DMS53 (cell line): ENCODE measurements at regions not wholly inside any gene's neighbourhood (a gene's known extent, or its start where the extent isn't known, plus 50 kb on each side); places are given as distances from the start of the nearest gene placed in this dataset.

Experiments
- DNase-seq: peaks from one replicate; lab custom pipeline; 2025; lab: John Stamatoyannopoulos, UW

DNA sequence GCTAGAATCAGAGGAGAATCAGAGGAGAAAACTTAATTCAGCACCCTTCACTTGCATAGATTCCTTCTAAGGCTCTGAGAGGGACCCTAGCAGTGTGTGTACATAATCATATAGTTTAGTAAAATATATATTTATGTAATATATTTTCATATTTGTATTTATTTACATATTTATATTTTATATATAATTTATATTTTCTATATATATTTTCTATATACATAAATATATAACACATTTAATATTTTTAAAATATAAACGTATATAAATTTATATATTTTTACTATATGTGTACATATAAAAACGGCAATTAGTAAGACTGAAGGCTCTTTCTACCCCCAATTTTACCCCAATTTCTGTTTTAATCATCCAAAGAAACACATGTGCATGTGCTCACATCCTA is 80.3 kb downstream of the NXPE2 start:
- DNase-seq: no peak

DNA sequence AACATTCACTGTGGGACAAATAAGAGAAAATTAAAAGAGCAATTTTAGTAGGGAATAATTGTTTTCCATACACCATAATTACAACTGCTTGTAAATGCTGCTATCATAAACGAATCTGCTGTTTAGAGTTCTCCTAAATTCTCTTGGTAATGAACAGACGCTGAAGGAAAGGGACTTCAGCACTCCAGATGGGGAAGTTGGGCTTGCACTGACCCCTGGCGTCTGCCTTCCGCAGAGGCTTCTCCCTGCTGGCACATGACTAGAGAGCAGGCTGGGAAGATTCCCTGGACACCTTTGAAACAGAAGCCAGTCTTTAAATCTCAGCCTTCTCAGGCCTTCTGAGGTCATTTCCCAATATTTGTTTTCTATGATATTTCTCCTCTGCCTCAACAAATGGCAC is 84.1 kb downstream of the NXPE2 start:
- peak; percentile 76 for DNase-seq

DNA sequence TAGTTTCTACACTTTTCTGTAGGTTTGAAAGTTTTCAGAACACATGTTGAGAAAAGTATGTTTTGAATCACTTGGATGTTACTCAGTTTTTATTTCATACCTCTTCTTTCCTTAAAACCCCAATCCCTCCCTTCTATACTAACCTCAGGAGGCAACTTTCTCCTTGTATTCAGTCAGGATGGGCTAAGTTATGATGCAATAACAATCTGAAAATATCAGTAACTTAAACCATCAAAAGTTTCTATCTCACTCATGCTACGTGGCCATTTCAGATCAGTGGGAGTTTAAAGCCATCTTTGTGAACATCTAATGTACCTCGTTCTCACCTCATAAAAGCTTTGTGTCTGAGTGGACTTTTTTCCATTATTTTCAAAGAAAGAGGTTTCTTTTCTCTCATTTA is 86.2 kb downstream of the NXPE2 start:
- DNase-seq: no peak

DNA sequence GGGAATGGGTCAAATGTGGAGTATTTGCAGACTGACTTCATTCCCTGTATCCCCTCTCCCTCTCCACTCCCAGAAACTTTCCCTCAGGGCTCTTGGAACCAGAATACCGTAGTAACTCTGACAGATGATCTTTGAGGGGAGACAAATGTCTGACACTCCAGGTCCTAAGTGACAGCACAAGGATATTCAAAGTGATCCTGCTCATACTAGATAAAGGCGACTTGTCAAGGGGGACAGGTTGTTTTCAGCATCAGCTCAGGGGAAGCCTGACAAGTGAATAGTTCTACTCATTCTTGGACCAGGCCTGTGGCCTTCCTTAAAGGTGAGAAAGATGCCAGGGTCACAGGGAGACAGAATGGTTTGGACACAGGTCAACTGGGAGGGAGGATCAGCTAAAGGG is 92.8 kb downstream of the NXPE2 start:
- DNase-seq: no peak

DNA sequence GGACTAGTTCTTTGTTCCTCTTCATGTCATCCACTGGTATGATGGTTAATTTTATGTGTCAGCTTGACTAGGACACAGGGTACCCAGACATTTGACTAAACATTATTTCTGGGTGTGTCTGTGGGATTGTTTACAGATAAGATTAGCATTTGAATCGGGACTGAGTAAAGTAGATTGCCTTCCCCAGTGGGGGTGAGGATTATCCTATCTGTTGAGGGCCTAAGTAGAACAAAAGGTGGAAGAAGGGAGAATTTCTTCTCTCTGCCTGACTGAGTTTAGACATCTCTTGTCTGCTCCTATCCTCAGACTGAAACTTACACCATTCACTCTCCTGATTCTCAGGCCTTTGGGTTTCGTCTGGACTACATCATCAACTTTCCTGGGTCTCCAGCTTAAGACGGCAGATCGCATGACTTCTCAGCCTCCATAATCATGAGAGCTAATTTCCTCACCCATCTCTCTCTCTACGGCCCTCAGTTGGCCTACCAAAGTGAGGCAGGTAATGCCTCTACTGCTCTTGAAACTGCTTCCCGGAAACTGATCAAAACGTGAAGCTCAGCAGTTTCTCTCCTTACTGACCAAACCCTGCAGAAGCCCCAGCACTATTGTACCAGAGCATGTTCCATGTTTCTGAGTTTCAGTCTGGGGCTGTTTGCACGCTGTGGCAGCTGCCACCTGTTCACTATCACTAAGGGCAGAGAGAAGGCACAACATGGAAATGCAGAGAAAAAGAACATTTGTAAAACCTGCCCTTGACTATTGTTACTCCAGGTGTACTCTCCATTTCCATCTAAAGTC is 95.4 kb downstream of the NXPE2 start:
- DNase-seq: no peak

DNA sequence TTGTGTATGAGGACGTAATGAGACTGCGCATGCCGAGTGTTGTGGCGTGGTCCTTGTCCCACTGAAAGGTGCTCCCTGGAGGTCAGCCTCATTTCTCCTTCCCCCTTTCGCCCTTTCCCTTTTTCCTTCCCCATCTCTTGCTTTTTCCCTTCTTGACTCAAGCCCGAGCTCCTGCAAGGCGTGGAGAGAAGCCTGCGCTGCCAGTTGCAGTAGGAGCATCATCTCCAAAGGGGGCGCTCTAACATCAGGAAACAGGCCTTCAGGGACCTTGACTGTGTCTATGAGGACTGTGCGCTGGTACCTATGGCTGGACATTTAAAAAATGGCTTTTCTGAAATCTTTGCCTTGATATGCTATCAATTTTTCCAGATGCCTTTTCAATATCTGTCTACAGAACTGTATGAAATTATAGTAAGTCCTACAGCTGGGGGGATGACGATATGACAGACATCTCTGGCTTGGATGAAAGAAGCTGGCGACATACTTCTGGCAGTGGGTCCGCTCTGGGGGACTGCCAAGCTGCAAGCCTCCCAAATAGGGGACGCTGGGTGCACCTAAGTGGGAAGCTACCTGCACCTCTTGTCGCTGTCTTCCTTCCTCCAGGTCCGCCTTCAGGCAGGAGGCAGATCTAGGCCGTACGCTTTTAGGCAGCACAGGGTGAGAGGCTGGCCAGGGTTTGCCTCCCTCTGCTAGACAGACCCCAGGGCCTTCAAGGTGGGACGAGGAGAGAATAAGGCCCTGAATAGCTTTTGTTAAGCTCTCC is 96.5 kb downstream of the NXPE2 start:
- peak; percentile 86 for DNase-seq

DNA sequence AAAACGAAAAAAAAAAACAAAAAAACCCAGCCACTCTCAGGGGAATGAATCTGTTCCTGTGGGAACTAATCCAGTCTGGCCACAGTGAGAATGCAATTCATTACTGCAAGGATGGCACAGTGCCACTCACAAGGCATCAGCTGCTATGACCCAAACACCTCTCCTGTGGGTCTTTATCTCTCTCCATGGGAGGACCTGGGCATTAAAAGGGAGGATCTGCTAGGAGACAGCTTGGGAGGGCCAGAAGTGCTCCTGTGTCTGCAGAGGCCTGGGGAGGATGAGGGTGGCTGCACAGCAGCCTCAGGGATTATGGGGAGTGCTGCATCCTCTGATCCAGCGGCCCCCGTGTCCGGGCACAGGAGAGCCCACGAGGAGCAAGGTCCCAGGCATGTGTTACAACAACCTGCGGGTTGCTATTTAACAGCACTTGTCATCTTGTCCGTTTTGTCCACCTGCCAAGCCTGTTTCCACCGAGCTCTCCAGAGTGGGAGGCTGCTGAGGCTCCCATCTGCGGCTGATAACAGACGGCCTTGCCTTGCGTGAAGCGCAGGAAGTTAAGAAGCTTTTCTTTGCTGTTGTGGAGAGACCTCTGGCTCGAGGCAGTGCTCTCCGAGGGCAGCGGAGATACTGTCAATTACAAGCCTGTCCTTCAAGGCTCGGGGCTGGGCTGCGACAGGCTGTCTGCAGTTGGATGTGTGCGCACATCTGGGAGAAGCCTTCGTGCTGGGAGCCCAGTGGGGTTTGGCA is 97.7 kb downstream of the NXPE2 start:
- DNase-seq: no peak

DNA sequence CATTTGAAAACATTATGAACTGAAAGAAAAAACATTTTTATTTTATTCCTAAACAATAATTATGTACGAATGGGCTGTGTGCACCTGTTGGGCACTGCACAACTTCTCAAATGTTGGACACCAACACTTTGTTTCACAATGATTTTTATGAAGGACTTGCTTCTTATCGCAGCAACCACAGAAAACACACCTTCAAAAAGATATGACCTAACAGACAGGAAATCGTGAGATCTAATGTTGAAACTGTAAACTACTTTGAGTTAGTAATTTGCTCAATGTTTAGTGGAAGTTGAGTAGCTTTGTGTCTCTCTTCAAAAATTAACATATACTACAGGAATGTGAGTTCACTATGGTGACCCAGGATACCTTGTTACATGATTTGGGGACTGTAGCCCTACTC is 98.6 kb downstream of the NXPE2 start:
- no peak for DNase-seq

DNA sequence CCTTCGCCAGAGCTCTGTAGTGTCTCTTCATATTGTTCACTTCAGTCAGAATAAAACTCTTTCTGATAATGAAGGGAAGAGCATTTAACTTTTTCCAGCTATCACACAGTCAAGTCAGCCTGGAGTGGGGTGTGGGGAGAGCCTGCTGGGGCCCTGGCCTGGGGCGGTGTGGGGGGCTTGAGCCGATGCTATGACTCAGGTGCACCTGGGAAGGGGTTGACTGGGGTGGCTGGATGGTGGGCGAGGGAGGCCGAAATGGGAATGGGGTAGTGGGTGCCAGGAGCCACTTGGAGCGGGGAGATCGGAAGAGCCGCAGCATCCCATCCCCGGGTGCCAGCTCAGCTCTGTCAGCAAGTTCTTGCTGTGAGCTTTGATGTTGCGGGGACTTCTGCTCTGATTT is 100.9 kb downstream of the NXPE2 start:
- DNase-seq: no peak

DNA sequence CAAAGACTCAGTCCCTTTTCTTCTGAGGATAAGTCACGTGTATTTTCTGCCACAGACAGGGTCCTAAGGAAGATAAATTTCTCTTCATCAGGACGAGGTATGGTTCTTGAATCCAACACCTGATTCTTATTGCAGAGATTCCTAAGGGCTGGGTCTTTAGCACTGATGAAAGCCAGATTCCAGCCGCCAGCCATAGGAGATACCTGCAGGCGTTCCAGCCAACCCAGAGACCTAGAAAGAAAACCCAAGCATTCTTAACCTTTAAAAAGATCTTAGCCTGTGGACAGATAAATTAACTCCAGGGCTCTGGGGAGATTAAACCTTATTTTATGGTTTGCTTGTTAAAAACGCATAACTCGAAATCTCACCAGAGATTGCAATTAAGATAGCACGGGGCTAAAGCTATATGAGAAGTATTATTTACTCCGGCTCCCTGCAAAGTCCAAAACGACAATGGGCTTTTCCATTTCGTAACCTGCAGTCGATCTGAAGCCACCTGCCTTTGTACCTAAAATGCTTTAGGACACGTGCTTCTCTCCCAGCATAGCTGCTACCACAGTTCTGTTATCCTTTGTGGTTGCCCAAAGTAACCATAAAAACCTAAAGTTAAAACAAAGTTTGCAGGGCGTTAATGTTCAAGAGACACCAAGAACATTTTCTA is 104.5 kb downstream of the NXPE2 start:
- no peak for DNase-seq

DNA sequence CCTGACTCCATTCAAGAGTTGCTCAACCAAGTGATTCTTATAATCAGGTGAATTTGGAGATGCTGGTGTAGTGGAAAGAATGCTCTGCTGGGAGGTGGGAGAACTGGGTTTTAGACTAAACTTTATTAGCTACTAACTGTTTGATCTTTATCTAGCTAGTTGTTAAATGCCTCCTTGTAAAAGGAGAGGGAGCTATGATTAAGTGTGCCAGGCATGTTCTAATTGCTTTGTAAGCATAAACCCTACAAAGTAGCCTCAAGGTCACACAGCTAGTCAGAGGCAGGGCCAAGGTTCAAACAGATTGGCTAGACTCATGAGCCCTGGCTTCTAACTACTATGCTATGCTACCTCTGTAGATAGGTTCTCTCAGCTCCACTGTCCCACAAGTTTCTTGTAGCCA is 105.5 kb downstream of the NXPE2 start:
- DNase-seq: no peak

DNA sequence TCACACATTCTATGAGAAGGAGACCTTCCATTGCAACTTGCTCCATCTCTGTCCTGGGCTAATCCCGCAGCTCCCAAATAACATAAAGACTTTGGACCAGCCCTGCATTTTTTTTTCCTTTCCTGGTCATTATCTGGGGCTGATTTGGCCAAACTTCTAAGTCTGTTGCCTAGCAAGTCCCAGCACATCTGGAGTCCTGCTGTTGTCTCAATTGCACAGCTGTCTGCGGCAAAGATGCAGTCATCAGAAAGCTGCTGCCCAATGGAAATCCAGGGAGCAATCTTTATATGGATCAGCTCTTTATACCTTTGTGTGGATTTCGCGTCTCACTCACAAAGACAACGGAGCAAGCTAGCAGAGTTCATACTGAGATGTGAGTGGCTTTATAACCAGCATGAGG is 105.9 kb downstream of the NXPE2 start:
- DNase-seq: no peak

DNA sequence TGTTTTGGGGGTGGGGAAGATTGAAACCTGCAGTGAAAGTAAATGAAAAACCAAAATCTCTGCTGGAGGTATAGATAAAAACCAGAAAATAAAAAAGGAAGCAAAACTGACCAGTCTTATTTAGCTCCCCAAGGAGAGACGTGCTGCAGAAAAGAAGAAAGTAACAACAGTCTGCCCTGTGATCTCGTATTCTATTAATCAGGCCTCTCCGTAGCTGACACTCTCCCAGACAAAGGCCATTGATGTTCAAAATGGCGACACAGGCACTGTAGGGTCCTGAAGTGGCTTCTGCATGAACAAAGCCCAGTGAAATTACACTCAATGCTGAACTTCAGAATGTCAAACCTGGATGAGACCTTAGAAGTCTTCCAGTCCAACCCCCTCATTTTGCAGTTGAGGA is 106.6 kb downstream of the NXPE2 start:
- no peak for DNase-seq

DNA sequence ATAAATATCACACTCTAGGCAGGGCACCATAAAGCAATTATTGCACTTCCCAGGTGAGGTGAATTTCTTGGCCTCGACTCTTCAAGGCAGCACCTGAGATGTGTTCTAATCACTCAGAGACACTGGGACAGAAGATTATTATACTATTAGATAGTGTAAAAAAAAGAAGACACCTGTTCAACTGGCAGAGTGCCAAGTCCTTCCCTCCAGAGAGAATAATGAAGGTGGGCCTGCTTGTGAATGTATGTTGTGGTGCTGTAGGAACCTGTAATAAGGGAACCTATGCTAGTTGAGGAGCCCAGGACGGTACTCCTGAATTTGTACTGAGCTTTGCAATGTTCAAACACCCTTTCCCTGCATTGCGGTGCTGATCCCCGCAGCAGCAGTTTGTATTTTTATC is 107.5 kb downstream of the NXPE2 start:
- DNase-seq: peak; percentile 36

DNA sequence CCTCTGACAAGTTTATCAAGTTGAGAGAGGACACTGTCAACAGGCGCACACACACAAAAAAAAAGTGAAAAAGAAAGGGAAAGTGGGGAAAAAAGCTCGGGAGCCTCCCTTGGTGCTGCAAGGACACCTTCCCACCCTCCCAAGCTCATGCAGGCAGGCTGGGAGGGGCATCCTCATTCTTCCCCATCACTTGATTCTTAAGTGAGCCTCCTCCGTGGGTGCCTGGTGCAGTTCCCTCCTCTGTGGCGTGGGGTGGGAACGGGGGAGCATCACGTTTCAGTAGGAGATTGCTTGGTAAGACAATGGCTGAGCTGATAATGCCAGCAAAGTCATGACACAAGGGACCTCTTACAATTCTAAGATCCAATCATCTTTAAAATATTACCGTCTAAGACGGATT is 108.8 kb downstream of the NXPE2 start:
- no peak for DNase-seq

DNA sequence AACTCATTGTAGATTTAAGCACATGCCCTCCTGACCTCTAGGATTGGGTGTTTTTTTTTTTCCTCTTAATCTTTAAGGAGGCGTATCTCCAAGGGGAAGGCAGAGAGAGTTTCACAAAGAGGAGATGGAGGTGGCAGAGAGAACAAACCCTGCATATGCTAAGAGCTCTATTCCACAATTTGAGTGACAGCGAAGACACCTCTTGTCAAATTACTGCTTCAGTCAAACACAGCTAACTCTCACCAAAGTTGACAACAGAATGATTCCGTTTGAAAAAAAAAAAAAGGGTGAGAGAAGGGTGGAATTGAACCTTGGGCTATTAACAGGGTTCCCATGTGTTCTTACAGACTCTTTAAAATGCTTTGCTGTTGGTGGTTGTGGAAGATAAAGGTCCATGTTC is 112.6 kb downstream of the NXPE2 start:
- DNase-seq: no peak

DNA sequence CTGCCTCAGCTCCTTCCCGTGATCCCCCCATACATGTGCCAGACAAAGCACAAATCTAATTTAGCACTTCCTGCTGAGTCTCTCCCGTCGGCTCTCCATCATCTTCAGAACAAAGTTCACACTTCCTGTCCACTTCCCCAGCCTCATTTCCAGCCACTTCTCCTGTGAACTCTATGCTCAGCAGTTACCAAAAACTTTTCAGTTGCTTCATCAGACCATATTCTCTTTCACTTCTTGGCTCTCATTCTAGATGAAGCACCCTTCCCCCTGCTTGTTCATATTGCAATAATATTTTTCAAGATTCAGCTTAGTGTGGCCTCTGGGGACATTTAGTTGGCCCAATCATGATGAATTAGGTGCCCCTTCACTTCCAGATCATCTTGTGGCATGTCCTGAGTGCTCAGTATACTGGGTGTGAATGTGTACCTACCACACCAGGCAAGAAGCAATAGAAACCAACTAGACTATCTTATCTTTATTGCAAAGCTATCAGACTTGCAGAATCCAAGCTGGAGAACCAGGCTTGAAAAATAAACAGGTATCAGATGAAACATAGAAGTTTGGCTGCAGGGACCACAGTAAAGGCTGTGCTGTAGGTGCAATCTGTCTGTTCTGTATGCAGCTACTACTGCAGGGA is 115.8 kb downstream of the NXPE2 start:
- DNase-seq: no peak

DNA sequence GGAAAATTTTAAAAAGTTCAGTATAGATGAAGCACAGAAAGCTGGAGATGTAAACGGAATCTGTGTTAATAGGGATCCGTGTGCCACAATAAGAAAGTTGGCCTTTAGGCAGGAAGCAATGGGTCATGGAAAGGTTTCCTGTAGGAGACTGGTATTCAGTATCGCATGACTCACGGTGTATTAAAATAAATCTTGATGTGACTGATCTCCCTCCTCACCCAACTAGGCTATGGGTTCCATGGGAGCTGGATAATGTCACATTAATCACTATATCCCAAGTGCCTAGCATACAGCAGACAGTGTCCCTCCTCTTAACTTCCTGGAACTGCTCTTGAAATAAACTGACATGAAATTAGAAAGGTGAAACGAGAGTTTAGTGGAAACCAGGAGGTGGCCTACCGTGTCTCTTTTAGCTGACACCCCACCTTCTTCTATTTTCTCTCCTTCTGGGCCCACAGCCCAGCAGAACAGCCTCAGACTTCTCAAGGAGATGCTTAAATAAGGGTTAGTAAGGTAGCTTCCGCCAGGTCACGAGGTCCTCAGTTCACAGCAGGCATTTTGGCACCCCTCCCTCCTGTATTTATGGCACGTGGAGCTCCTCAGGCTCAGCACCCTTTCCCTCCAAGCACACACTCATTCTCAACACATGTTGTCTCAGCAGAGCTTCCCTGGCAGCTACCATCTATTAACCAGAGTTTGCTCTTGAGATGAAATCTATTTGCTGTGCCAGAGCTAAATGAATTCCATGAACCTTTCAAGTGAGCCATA is 118.8 kb downstream of the NXPE2 start:
- peak; percentile 51 for DNase-seq

DNA sequence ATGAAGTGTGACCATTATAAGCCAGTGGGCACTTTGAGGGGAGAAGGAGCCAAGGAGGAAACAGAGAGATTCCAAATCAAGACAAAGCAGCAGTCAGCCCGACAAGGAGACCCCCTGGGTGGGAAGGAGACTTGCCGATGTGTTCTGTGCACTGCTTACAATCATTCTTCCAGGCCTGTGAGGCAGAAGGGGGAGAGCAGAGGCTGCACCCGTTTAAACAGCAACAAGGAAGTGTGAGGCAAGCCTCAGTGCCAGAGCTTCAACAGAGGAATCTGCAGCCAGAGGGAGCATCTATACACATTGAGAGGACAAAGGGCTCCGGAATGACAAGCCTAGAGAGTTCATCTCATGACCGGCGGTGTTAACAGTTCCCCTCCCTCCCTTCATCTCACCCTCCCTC is 121.1 kb downstream of the NXPE2 start:
- DNase-seq: peak; percentile 17

DNA sequence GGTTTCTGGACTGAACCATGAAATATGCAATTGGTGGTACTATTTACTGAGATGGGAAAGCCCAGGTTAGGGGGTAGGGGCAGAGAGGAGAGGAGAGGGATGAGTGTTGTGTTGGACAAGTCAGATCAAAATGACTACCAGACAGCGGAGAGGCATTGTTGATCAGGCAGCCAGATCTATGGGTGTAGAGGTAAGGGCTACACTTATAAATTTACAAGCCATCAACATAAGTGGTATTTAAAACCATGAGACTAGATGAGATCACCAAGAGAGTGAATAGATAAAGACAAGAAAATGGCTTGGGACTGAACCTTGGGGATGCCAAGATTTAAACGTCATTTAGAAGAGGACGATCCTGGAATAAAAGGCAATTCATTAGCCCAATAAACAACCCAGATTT is 123.4 kb downstream of the NXPE2 start:
- DNase-seq: no peak

DNA sequence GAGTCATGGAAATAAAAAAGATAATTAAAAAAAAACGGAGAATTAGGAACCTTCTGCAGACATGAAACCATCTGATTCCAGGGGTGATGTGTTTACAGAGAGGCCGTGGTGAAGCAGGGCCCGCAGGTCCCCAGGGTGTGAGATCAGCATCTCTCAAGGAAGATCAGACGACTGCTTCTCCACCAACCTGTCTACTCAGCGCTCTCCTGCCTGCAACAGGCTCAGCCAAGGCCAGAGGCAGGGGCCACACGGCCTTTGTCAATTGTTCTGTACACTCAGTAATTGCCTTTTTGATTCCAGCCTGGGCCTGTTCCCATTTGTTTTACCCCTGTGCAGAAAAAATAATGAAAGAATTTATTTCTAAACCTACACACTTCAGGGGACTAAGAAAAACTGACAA is 124.6 kb downstream of the NXPE2 start:
- DNase-seq: no peak
